ENCODE measurements at regions not wholly inside any gene's neighbourhood (a gene's known extent, or its start where the extent isn't known, plus 50 kb on each side); places are given as distances from the start of the nearest gene placed in this dataset.

DNA sequence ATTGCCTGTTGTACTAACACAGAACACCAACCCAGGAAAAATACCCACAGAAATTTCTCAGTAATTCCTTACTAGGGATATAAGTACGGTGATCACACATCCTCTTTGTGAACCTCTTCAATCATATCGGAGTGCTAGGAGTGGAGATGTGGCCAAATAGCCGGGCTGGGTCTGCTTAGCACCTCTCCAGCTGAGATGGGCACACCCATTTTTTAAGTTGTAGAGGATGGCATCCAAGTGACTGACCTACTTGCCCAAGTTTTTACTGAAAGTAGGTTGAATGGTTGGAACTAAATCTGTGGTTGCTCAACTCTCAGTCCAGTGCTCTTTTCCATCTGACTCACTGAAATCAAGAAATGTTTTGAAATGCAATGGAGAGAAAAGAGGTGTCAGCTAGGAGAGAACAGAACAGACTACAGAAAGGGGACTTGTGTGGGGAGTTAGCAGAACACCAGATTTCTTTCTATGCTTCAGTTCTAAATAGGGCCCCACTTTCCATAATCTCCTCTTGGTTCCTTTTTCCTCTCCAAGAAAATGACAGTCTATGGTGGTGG lies 68.7 kb upstream of the FSHR start:
- H3K79me2 ChIP-seq (ENCODE audit: insufficient read depth): no peaks in the 10 kb centered on the region
- H2AFZ ChIP-seq (ENCODE audit: low read depth): no peak overlapping the region
- H3K4me3 ChIP-seq (ENCODE audit: low read depth in 2 of 2, low read length in 1 of 2): no peak overlapping the region
- H3K4me2 ChIP-seq: no peak overlapping the region
- 8% methylated on average over 3 of the region's 3 CpGs for WGBS (ENCODE audit: low lambda C conversion rate)
- H3F3A ChIP-seq (replicated peaks; ENCODE audit: insufficient read depth): no peaks in the 10 kb centered on the region
- peaks cover 0 to 5% of the 10 kb centered on the region in 2 experiments; a peak in 1 of 4 replicates for H3K4me1 ChIP-seq (ENCODE audit: control insufficient read depth in 1 of 2, insufficient read depth in 2 of 2, low read depth in 1 of 2, low read length in 1 of 2)
- H3K36me3 ChIP-seq (replicated peaks in 1 of 2; ENCODE audit: control insufficient read depth in 1 of 2, insufficient read depth in 2 of 2, low read length in 1 of 2): no peaks in the 10 kb centered on the region
- POLR2A ChIA-PET: no interaction called here
- H3K27ac ChIP-seq (ENCODE audit: low read depth in 2 of 2, low read length in 1 of 2): no peak overlapping the region
- no peak for DNase-seq
- H4K20me1 ChIP-seq (ENCODE audit: insufficient read depth): no peaks in the 10 kb centered on the region
- H3K9ac ChIP-seq: no peak overlapping the region
- TF ChIP-seq RXRA (IDR thresholded peaks at IDR 0.05; ENCODE audit: borderline replicate concordance, low read depth) (no peak), CHD2 (IDR thresholded peaks at IDR 0.05; ENCODE audit: low read length, partially characterized antibody) (no peak), FOSL2 (IDR thresholded peaks at IDR 0.05; ENCODE audit: borderline replicate concordance, low read depth) (no peak), NFIC (IDR thresholded peaks at IDR 0.05; ENCODE audit: borderline replicate concordance) (no peak), MXI1 (IDR thresholded peaks at IDR 0.05; ENCODE audit: low read depth, low read length) (no peak), GATA2 (CRISPR knock-in tag; IDR thresholded peaks at IDR 0.05) (no peak), SIN3A (IDR thresholded peaks at IDR 0.05; ENCODE audit: borderline replicate concordance, low read depth, low read length) (no peak)
- TF ChIP-seq, protein P1, sequence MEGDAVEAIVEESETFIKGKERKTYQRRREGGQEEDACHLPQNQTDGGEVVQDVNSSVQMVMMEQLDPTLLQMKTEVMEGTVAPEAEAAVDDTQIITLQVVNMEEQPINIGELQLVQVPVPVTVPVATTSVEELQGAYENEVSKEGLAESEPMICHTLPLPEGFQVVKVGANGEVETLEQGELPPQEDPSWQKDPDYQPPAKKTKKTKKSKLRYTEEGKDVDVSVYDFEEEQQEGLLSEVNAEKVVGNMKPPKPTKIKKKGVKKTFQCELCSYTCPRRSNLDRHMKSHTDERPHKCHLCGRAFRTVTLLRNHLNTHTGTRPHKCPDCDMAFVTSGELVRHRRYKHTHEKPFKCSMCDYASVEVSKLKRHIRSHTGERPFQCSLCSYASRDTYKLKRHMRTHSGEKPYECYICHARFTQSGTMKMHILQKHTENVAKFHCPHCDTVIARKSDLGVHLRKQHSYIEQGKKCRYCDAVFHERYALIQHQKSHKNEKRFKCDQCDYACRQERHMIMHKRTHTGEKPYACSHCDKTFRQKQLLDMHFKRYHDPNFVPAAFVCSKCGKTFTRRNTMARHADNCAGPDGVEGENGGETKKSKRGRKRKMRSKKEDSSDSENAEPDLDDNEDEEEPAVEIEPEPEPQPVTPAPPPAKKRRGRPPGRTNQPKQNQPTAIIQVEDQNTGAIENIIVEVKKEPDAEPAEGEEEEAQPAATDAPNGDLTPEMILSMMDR (IDR thresholded peaks at IDR 0.05): no peak
- TF ChIP-seq, protein P2, sequence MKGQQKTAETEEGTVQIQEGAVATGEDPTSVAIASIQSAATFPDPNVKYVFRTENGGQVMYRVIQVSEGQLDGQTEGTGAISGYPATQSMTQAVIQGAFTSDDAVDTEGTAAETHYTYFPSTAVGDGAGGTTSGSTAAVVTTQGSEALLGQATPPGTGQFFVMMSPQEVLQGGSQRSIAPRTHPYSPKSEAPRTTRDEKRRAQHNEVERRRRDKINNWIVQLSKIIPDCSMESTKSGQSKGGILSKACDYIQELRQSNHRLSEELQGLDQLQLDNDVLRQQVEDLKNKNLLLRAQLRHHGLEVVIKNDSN (IDR thresholded peaks at IDR 0.05; ENCODE audit: borderline replicate concordance, low read depth): no peak
- TF ChIP-seq, protein P3, sequence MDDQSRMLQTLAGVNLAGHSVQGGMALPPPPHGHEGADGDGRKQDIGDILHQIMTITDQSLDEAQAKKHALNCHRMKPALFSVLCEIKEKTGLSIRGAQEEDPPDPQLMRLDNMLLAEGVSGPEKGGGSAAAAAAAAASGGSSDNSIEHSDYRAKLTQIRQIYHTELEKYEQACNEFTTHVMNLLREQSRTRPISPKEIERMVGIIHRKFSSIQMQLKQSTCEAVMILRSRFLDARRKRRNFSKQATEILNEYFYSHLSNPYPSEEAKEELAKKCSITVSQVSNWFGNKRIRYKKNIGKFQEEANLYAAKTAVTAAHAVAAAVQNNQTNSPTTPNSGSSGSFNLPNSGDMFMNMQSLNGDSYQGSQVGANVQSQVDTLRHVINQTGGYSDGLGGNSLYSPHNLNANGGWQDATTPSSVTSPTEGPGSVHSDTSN (IDR thresholded peaks at IDR 0.05): no peak
- TF ChIP-seq, protein P4, sequence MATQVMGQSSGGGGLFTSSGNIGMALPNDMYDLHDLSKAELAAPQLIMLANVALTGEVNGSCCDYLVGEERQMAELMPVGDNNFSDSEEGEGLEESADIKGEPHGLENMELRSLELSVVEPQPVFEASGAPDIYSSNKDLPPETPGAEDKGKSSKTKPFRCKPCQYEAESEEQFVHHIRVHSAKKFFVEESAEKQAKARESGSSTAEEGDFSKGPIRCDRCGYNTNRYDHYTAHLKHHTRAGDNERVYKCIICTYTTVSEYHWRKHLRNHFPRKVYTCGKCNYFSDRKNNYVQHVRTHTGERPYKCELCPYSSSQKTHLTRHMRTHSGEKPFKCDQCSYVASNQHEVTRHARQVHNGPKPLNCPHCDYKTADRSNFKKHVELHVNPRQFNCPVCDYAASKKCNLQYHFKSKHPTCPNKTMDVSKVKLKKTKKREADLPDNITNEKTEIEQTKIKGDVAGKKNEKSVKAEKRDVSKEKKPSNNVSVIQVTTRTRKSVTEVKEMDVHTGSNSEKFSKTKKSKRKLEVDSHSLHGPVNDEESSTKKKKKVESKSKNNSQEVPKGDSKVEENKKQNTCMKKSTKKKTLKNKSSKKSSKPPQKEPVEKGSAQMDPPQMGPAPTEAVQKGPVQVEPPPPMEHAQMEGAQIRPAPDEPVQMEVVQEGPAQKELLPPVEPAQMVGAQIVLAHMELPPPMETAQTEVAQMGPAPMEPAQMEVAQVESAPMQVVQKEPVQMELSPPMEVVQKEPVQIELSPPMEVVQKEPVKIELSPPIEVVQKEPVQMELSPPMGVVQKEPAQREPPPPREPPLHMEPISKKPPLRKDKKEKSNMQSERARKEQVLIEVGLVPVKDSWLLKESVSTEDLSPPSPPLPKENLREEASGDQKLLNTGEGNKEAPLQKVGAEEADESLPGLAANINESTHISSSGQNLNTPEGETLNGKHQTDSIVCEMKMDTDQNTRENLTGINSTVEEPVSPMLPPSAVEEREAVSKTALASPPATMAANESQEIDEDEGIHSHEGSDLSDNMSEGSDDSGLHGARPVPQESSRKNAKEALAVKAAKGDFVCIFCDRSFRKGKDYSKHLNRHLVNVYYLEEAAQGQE (IDR thresholded peaks at IDR 0.05; ENCODE audit: low read depth, low read length): no peak
- H3K27me3 ChIP-seq (ENCODE audit: insufficient read depth): no peaks in the 10 kb centered on the region
- CTCF ChIA-PET: interaction anchor here (1.1 to 1.4 kb wide), 2 partner anchors 10 to 33 kb away, joined by 3 to 4 read pairs; no protein-coding TSS in a partner anchor
- H3K9me3 ChIP-seq: no peaks in the 10 kb centered on the region
- H3K9me2 ChIP-seq: no peaks in the 10 kb centered on the region

All from SK-N-SH (cell line).